VCaP (cell line): ENCODE measurements at regions not wholly inside any gene's neighbourhood (a gene's known extent, or its start where the extent isn't known, plus 50 kb on each side); places are given as distances from the start of the nearest gene placed in this dataset.

Experiments
- H3K27ac ChIP-seq: fragments of 450-650 bp; 2 replicates; pipeline ENCODE4 v1.5.1; 2017
- TF ChIP-seq, protein P1 (sequence below): fragments of 450-650 bp; conservative IDR thresholded peaks from 2 replicates; pipeline ENCODE4 v1.5.1; 2017; ENCODE audit warnings: mild to moderate bottlenecking, moderate library complexity

DNA sequence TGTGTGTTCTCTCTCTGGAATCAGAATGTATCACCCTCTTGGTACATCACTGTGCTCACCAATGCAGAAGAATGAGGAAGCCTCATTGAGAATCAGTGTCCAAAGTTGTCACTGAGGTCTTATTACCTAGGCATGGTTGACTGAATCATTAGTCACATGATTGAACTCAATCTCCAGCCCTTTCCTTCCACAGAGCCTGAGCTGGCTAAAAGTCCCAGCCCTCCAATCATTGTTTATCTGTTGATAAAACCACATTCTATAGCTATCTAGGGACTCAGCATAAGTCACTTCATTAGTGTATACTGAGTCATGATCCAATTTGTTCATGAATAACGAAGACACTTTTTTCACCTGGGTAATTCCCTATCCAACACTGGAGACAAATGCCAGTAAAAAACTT lies 396.8 kb downstream of the TRAM1L1 start:
- no peak overlapping the region for H3K27ac ChIP-seq
- TF ChIP-seq, protein P1, sequence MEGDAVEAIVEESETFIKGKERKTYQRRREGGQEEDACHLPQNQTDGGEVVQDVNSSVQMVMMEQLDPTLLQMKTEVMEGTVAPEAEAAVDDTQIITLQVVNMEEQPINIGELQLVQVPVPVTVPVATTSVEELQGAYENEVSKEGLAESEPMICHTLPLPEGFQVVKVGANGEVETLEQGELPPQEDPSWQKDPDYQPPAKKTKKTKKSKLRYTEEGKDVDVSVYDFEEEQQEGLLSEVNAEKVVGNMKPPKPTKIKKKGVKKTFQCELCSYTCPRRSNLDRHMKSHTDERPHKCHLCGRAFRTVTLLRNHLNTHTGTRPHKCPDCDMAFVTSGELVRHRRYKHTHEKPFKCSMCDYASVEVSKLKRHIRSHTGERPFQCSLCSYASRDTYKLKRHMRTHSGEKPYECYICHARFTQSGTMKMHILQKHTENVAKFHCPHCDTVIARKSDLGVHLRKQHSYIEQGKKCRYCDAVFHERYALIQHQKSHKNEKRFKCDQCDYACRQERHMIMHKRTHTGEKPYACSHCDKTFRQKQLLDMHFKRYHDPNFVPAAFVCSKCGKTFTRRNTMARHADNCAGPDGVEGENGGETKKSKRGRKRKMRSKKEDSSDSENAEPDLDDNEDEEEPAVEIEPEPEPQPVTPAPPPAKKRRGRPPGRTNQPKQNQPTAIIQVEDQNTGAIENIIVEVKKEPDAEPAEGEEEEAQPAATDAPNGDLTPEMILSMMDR: no peak

DNA sequence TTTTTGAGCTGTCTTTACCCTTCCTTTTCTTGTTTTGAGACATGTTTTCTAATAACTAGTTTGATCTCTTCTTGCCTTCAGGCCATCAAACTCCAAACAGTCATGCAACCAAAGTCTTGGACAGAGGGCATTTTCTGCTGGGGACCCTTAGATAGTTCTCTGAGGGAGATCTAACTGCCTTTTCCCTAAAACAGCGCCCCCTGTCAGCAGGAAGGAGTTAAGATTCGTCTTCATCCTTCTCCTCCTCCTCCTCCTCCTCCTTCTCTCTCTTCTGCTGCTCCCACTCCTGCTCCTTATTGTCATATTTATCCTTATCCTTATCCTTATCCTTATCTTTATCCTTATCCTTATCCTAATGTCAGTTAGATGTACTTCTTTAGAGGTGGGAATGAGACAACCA lies 417.2 kb downstream of the TRAM1L1 start:
- TF ChIP-seq, protein P1: no peak
- no peak overlapping the region for H3K27ac ChIP-seq

DNA sequence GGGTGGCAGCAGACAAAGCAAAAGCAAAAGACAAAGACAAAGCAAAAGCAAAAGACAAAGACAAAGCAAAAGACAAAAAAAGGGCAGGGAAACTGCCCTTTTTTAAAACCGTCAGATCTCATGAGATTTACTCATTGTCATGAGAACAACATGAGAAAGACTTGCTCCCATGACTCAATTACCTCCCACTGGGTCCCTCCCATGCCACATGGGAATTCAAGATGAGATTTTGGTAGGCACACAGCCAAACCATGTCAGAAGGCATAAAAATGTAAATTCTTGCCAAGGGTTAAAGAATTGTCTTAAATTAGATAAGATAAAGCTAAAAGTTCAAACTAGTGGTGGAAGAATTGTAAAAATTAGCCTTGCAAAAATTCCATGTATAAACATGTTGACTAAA lies 419.7 kb downstream of the TRAM1L1 start:
- no peak overlapping the region for H3K27ac ChIP-seq
- TF ChIP-seq, protein P1: no peak

DNA sequence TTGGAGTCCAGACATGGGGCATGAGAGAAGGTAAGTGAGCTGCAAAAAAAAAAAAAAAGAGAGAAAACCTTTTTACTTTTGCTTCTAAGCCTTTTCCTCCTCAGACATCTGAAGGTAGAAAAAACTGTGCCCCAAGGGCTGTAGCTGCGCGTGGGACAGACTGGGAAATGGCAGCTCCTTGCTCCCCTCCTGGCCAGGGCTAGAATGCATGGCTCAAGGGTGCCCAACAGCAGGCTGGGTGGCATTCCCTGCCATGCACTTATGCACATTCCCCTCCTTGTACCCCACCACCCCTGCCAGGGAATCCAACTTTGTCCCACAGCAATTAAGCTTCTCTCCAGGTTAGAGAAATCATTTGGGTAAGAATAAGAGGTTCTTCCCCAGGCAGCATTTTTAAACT lies 421.2 kb downstream of the TRAM1L1 start:
- TF ChIP-seq, protein P1: no peak
- H3K27ac ChIP-seq: no peak overlapping the region

DNA sequence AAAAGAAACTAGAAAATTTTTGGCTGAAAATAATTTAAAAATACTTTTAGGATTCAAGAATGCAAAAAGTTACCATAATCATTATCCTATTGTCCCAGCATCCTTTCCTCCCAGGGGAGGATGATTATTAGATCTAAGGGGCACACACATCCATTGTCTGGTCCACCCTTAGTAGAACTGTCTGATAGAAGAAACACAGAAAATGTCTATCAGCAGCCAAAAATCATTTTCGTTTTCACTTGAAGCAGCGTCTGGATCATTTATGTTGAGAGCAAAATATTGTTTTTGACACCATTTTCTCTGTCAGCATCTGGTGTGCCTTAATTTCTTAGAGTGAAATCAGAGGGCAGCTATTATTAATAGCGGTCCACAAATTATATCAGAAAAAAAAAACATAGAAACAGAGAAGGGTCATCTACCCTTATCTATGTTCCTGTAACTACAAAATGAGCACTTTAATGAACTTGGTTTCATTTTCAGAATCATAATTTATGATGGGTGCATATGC lies 446.3 kb downstream of the TRAM1L1 start:
- no peak overlapping the region for H3K27ac ChIP-seq
- TF ChIP-seq, protein P1: no peak

DNA sequence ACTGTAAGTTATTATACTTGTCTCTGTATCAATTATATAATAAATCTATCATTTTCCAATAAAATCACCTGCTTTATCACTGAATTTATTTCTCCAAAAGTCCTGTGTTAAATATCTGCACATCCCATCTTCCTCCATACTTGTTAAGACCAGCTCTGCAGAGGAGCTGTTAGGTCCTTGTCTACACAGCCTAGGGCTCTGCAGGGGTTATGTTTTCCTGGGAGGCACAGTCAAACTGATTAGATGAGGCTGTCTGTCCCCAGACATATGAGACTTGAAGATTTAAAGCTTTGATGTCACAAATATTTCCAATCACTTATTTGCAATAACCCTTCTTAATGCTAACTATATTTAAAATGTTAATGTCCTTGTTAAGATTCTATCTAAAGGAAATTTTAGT lies 446.8 kb downstream of the TRAM1L1 start:
- TF ChIP-seq, protein P1: no peak
- H3K27ac ChIP-seq: no peak overlapping the region

DNA sequence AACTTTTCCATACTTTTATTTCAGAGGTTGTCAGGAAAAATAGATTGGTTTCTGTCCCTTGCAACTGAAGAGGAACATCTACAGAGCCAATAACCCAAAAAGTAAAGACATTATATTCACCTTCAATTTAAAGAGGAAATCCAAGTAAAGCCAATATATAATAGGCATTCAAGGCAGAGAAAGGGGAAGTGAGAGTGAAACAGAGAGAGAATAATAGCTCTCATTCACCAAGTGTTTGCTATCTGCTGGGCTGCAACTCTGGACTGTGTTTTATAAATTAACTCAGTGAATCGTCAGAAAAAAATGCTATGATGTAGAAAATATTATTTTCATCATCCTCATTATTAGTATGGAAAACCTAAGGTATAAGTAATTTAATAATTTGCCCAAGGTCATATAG lies 448.5 kb downstream of the TRAM1L1 start:
- H3K27ac ChIP-seq: no peak overlapping the region

More for the DNA sequence above, 448.5 kb downstream of the TRAM1L1 start:
- TF ChIP-seq, protein P1: no peak
